HG03565 (cell line): ENCODE measurements at regions not wholly inside any gene's neighbourhood (a gene's known extent, or its start where the extent isn't known, plus 50 kb on each side); places are given as distances from the start of the nearest gene placed in this dataset.

Source experiments
- ATAC-seq: cut with Tn5 transposase; IDR thresholded peaks from one replicate; pipeline ENCODE4 v1.9.1; 2021; ENCODE audit warnings: mild to moderate bottlenecking, moderate library complexity; ENCODE audit not compliant: unreplicated experiment

GRCh38 chr10:4541292-4541691 lies 284.7 kb upstream of the AKR1E2 start:
- ATAC-seq, result no peak

- ATAC-seq, result no peak
These were observed 288.0 kb upstream of the AKR1E2 start for GRCh38 chr10:4538016-4538415.

GRCh38 chr10:4535521-4535920 lies 290.5 kb upstream of the AKR1E2 start:
- ATAC-seq, result no peak

- ATAC-seq, result no peak
These were observed 292.4 kb upstream of the AKR1E2 start for GRCh38 chr10:4533621-4534020.

GRCh38 chr10:4532976-4533375 lies 293.0 kb upstream of the AKR1E2 start:
- ATAC-seq, result no peak

- no peak for ATAC-seq
These were observed 293.5 kb upstream of the AKR1E2 start for GRCh38 chr10:4532467-4532866.

GRCh38 chr10:4532011-4532410 lies 294.0 kb upstream of the AKR1E2 start:
- ATAC-seq, result no peak

GRCh38 chr10:4529266-4529665 lies 296.7 kb upstream of the AKR1E2 start:
- ATAC-seq, result no peak

- no peak for ATAC-seq
These were observed 298.6 kb upstream of the AKR1E2 start for GRCh38 chr10:4527281-4527970.

GRCh38 chr10:4526311-4526731 lies 299.7 kb upstream of the AKR1E2 start:
- ATAC-seq, result no peak

GRCh38 chr10:4525103-4525502 lies 300.9 kb upstream of the AKR1E2 start:
- ATAC-seq, result no peak

- peak; percentile 84 for ATAC-seq
These were observed 303.6 kb upstream of the AKR1E2 start for GRCh38 chr10:4522296-4523000.

- ATAC-seq, result no peak
These were observed 306.2 kb upstream of the AKR1E2 start for GRCh38 chr10:4519658-4520402.

- no peak for ATAC-seq
These were observed 308.3 kb upstream of the AKR1E2 start for GRCh38 chr10:4517746-4518145.

- ATAC-seq, result no peak
These were observed 310.3 kb upstream of the AKR1E2 start for GRCh38 chr10:4515721-4516120.

- peak; percentile 82 for ATAC-seq
These were observed 311.4 kb upstream of the AKR1E2 start for GRCh38 chr10:4514445-4515108.

- ATAC-seq, result no peak
These were observed 313.3 kb upstream of the AKR1E2 start for GRCh38 chr10:4512671-4513240.

GRCh38 chr10:4512196-4512595 lies 313.8 kb upstream of the AKR1E2 start:
- ATAC-seq, result no peak

- ATAC-seq, result no peak
These were observed 314.5 kb upstream of the AKR1E2 start for GRCh38 chr10:4511509-4511908.

GRCh38 chr10:4509405-4509804 lies 316.6 kb upstream of the AKR1E2 start:
- ATAC-seq, result no peak

- ATAC-seq, result no peak
These were observed 319.9 kb upstream of the AKR1E2 start for GRCh38 chr10:4506095-4506494.
